GM18502 (cell line): ENCODE measurements at regions not wholly inside any gene's neighbourhood (a gene's known extent, or its start where the extent isn't known, plus 50 kb on each side); places are given as distances from the start of the nearest gene placed in this dataset.
"Not testable (repeated sequence)": the region's sequence is repeated elsewhere in the genome, so short reads cannot be mapped to it uniquely, and the experiment has no call there.

Source experiments
- ATAC-seq: cut with Tn5 transposase; IDR thresholded peaks from one replicate; pipeline ENCODE4 v1.9.1; 2021; ENCODE audit warnings: mild to moderate bottlenecking; ENCODE audit not compliant: unreplicated experiment, poor library complexity

GRCh38 chr4:72797486-72797885 is 228.5 kb upstream of the ADAMTS3 start:
- no peak for ATAC-seq

GRCh38 chr4:72791054-72791453 is 222.0 kb upstream of the ADAMTS3 start:
- no peak for ATAC-seq

GRCh38 chr4:72786401-72786990 is 217.5 kb upstream of the ADAMTS3 start:
- ATAC-seq: no peak

- no peak for ATAC-seq
Observed at GRCh38 chr4:72779241-72779640, 210.2 kb upstream of the ADAMTS3 start.

GRCh38 chr4:72777436-72777835 is 208.4 kb upstream of the ADAMTS3 start:
- ATAC-seq: no peak

- ATAC-seq: no peak
Observed at GRCh38 chr4:72770708-72771107, 201.7 kb upstream of the ADAMTS3 start.

GRCh38 chr4:72768364-72768763 is 199.3 kb upstream of the ADAMTS3 start:
- ATAC-seq: no peak

- ATAC-seq: no peak
Observed at GRCh38 chr4:72767618-72768302, 198.7 kb upstream of the ADAMTS3 start.

GRCh38 chr4:72765788-72766187 is 196.8 kb upstream of the ADAMTS3 start:
- not testable (repeated sequence) for ATAC-seq

- ATAC-seq: no peak
Observed at GRCh38 chr4:72761368-72762038, 192.5 kb upstream of the ADAMTS3 start.

- ATAC-seq: not testable (repeated sequence)
Observed at GRCh38 chr4:72753414-72753813, 184.4 kb upstream of the ADAMTS3 start.

- no peak for ATAC-seq
Observed at GRCh38 chr4:72744103-72744725, 175.2 kb upstream of the ADAMTS3 start.

- ATAC-seq: no peak
Observed at GRCh38 chr4:72743078-72743477, 174.1 kb upstream of the ADAMTS3 start.

- no peak for ATAC-seq
Observed at GRCh38 chr4:72715299-72715698, 146.3 kb upstream of the ADAMTS3 start.

GRCh38 chr4:72714482-72715279 is 145.7 kb upstream of the ADAMTS3 start:
- ATAC-seq: no peak

- ATAC-seq: no peak
Observed at GRCh38 chr4:72712997-72713396, 144.0 kb upstream of the ADAMTS3 start.

GRCh38 chr4:72709475-72709874 is 140.5 kb upstream of the ADAMTS3 start:
- no peak for ATAC-seq

GRCh38 chr4:72706684-72707083 is 137.7 kb upstream of the ADAMTS3 start:
- no peak for ATAC-seq

GRCh38 chr4:72704925-72705640 is 136.1 kb upstream of the ADAMTS3 start:
- ATAC-seq: not testable (repeated sequence)

GRCh38 chr4:72702948-72703347 is 133.9 kb upstream of the ADAMTS3 start:
- no peak for ATAC-seq
